WTC11 (cell line): ENCODE measurements at regions not wholly inside any gene's neighbourhood (a gene's known extent, or its start where the extent isn't known, plus 50 kb on each side); places are given as distances from the start of the nearest gene placed in this dataset.

Source experiments
- TF ChIP-seq, protein P1 (sequence below): fragments of 200-600 bp; IDR thresholded peaks from 2 replicates; pipeline ENCODE4 v1.8.0; 2022; ENCODE audit warnings: antibody characterized with exemption
- TF ChIP-seq, protein P2 (sequence below): sonication (generic); formaldehyde crosslinking; IDR thresholded peaks from 2 replicates; pipeline ENCODE4 v1.8.1; 2022; ENCODE audit warnings: low read depth, mild to moderate bottlenecking, moderate library complexity, missing genetic modification reagents, borderline replicate concordance

DNA sequence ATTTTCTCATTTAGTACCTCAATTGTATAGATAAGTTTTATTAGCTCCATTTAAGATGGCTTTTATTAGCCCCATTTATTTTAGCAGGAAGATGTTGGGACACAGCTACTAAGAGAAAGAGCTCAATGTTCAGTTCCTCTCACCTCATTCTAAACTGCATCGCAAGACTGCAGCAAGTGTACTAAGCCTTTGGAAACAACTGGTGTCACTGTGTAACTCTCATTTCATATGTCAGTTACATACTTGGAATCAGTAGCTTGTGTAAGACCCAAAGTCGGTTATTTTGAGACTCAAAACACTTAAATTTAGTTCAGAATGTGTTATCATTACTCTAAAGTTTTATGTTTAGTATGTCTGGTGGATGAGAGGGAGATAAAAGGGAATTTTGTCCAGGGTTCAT is 482.9 kb downstream of the BMP2 start:
- TF ChIP-seq, protein P1, sequence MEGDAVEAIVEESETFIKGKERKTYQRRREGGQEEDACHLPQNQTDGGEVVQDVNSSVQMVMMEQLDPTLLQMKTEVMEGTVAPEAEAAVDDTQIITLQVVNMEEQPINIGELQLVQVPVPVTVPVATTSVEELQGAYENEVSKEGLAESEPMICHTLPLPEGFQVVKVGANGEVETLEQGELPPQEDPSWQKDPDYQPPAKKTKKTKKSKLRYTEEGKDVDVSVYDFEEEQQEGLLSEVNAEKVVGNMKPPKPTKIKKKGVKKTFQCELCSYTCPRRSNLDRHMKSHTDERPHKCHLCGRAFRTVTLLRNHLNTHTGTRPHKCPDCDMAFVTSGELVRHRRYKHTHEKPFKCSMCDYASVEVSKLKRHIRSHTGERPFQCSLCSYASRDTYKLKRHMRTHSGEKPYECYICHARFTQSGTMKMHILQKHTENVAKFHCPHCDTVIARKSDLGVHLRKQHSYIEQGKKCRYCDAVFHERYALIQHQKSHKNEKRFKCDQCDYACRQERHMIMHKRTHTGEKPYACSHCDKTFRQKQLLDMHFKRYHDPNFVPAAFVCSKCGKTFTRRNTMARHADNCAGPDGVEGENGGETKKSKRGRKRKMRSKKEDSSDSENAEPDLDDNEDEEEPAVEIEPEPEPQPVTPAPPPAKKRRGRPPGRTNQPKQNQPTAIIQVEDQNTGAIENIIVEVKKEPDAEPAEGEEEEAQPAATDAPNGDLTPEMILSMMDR, result no peak
- TF ChIP-seq, protein P2, sequence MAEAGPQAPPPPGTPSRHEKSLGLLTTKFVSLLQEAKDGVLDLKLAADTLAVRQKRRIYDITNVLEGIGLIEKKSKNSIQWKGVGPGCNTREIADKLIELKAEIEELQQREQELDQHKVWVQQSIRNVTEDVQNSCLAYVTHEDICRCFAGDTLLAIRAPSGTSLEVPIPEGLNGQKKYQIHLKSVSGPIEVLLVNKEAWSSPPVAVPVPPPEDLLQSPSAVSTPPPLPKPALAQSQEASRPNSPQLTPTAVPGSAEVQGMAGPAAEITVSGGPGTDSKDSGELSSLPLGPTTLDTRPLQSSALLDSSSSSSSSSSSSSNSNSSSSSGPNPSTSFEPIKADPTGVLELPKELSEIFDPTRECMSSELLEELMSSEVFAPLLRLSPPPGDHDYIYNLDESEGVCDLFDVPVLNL (CRISPR knock-in tag), result no peak
